H1 (cell line): ENCODE measurements at regions not wholly inside any gene's neighbourhood (a gene's known extent, or its start where the extent isn't known, plus 50 kb on each side); places are given as distances from the start of the nearest gene placed in this dataset.

Experiments used
- ASH2L ChIP-seq: fragments of 200-600, 300-600 bp; sonication (generic); IDR thresholded peaks from one replicate; pipeline ENCODE4 v1.7.1; 2017; ENCODE audit warnings: low read length
- CHD1 ChIP-seq: IDR thresholded peaks from 2 replicates; pipeline ENCODE4 v1.6.1; 2012; ENCODE audit warnings: low read depth, low read length, improper control_type of control experiment
- CHD7 ChIP-seq: fragments of 300-600 bp; sonication (generic); IDR thresholded peaks from 2 replicates; pipeline ENCODE4 v1.7.1; 2012; ENCODE audit warnings: low read length, moderate library complexity, mild to moderate bottlenecking, inconsistent platforms; ENCODE audit not compliant: insufficient replicate concordance
- EGR1 ChIP-seq: IDR thresholded peaks from 2 replicates; pipeline ENCODE4 v1.6.1; 2011; ENCODE audit warnings: low read depth, low read length, borderline replicate concordance
- GTF2F1 ChIP-seq: IDR thresholded peaks from 2 replicates; pipeline ENCODE4 v1.6.1; 2012; ENCODE audit warnings: low read depth, low read length, improper control_type of control experiment, borderline replicate concordance
- JUND ChIP-seq: IDR thresholded peaks from 2 replicates; pipeline ENCODE4 v1.6.1; 2011; ENCODE audit warnings: mild to moderate bottlenecking, improper control_type of control experiment, low read length
- RAD21 ChIP-seq, 2 experiments: IDR thresholded peaks in 1 of 2; conservative IDR thresholded peaks in 1 of 2; 2 replicates each; pipeline ENCODE4 v1.6.1; 2011; ENCODE audit warnings: low read depth in 2 of 2, low read length in 2 of 2, improper control_type of control experiment in 1 of 2, inconsistent platforms in 1 of 2, mild to moderate bottlenecking in 1 of 2, moderate library complexity in 1 of 2

GRCh38 chr16:86405319-86405718 lies 105.0 kb upstream of the FOXF1 start (continued):
- no peak for TF ChIP-seq CHD7
- TF ChIP-seq GTF2F1, result no peak
- no peak for TF ChIP-seq JUND
- TF ChIP-seq RAD21 (IDR thresholded peaks at IDR 0.05 in 1 of 2, conservative IDR thresholded peaks at IDR 0.05 in 1 of 2; ENCODE audit: low read depth in 2 of 2, low read length in 2 of 2), result no peak
- TF ChIP-seq CHD1, result no peak
- TF ChIP-seq EGR1, result no peak
- TF ChIP-seq ASH2L, result no peak
